Uterus (tissue), 2 donors: ENCODE measurements at regions not wholly inside any gene's neighbourhood (a gene's known extent, or its start where the extent isn't known, plus 50 kb on each side); places are given as distances from the start of the nearest gene placed in this dataset.

Source experiments
- CTCF ChIP-seq, 4 experiments: fragments of 200-600 bp in 2 of 4; fragments of 450-650 bp in 2 of 4; sonication (generic) in 2 of 4; IDR thresholded peaks; one replicate each; pipeline ENCODE4 v1.5.1; 2016 to 2019; ENCODE audit warnings: antibody characterized with exemption in 4 of 4, mild to moderate bottlenecking in 2 of 4, moderate library complexity in 1 of 4
- POLR2A ChIP-seq, 2 donors: fragments of 450-650 bp; IDR thresholded peaks; one replicate each; pipeline ENCODE4 v1.6.1; 2016; ENCODE audit warnings: antibody characterized with exemption in 2 of 2, mild to moderate bottlenecking in 1 of 2, moderate library complexity in 1 of 2

- TF ChIP-seq CTCF (IDR thresholded peaks at IDR 0.05) (no peak), POLR2A (IDR thresholded peaks at IDR 0.05) (no peak)
Observed at GRCh38 chr2:37836270-37836669, 88.8 kb upstream of the RMDN2 start.
